GM04504 (cell line): ENCODE measurements at regions not wholly inside any gene's neighbourhood (a gene's known extent, or its start where the extent isn't known, plus 50 kb on each side); places are given as distances from the start of the nearest gene placed in this dataset.
"Not testable (repeated sequence)": the region's sequence is repeated elsewhere in the genome, so short reads cannot be mapped to it uniquely, and the experiment has no call there.

ENCODE experiments used
- DNase-seq: peaks from one replicate; pipeline ENCODE4 v3.0.0-alpha.2; 2012; ENCODE audit warnings: low read depth

- DNase-seq, result no peak
Measured at GRCh38 chr4:91838181-91838861, 465.4 kb upstream of the GRID2 start.

GRCh38 chr4:91840359-91840758, 463.4 kb upstream of the GRID2 start:
- no peak for DNase-seq

DNA sequence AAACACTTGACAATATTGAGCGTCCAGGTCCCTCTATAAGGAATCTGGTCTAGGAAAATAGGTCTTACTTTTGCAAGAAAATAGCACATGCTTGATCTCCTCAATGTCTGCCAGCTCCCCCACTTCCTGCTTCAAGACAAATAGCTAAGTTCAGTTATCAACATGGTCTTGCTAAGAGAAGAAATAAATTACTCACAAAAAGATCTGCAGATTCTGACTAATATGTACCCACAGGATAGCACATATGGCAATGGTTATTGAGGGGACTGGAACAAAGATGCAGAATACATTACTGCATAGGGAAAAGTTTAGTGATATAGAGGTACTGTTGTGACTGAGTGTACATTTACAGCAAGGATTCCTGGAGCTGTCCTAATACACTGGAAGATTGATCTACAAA, 457.5 kb upstream of the GRID2 start:
- no peak for DNase-seq

DNA sequence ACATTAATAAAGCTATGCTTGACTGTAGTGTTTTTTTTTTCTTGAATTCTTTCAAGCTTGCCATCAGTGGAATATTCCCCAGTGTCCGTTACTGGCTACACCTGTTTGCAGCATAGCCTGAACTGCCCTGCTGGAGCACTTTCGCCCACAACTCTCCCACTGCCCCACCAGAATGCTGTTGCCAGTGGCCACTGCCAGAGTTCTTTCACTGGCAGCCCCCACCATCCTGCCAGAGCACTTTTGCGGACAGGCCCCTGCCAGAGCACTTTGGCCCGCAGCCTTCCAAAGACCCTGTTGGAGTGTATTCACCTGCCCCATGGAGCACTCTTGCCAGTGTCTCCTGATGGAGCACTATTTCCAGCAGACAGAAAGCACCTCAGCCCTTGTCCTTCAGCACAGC, 452.3 kb upstream of the GRID2 start:
- no peak for DNase-seq

GRCh38 chr4:91887926-91888325, 415.8 kb upstream of the GRID2 start:
- DNase-seq, result no peak

GRCh38 chr4:91891217-91891616, 412.5 kb upstream of the GRID2 start:
- DNase-seq, result not testable (repeated sequence)

DNA sequence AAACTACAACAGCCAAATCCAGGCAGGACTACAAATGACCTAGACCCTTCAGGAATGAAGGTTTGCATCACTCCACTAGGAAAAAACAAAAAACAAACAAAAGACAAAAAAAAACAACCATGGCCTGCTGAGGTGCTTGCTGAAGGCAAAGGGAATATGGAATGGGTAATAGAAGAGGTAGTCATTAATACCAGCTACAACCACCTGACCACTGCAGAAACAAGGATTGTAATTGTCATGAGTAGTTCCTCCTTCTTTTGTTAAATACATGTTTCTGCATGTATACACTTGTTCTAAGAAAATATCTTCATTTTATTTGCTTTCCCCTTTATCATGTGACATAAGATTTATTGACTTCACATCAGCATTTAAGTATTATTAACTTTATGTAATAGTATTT, 409.8 kb upstream of the GRID2 start:
- no peak for DNase-seq

GRCh38 chr4:91904556-91904955, 399.2 kb upstream of the GRID2 start:
- no peak for DNase-seq

DNA sequence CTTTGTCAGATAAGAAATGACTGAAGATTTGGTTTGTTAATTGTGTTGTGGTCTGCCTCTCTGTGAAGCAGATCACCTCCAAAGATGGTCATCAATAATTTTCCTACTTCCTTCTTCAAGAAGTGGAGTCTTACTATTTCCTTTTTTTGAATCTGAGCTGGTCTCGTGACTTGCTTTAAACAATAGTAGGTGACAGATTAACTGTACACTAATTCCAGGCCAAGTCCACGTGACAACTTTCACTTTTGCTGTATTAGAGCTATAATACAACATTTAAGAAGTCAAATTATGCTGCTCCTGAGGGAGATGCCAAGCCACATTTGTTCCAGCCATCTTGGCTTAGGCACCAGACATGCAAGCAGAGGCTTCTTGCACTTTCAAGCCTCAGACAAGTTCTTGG, 393.8 kb upstream of the GRID2 start:
- no peak for DNase-seq

GRCh38 chr4:91914176-91914804, 389.5 kb upstream of the GRID2 start:
- no peak for DNase-seq

GRCh38 chr4:91916219-91916618, 387.5 kb upstream of the GRID2 start:
- DNase-seq, result no peak

- DNase-seq, result no peak
Measured at GRCh38 chr4:91924625-91925024, 379.1 kb upstream of the GRID2 start.

- DNase-seq, result no peak
Measured at GRCh38 chr4:91935217-91935616, 368.5 kb upstream of the GRID2 start.

GRCh38 chr4:91936311-91936710, 367.5 kb upstream of the GRID2 start:
- DNase-seq, result peak; percentile 1

DNA sequence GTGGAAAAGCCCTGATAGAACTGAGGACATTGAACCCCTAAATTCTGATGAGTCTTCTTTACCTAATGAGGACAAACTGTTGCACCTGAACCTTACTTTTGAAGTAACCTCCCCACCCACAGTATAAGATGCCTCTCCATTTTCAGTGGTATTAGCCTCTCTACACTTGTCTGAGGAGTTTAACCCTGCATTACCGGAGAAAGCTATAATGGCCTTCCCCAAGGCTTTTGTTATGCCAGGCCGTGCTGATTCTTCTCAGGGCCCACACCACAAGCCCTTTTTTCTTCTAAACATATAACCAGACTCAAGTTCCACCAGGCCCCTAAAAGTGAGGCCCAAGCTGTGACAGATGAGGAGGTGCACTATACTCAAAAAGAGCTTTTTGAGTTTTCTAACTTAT, 345.8 kb upstream of the GRID2 start:
- DNase-seq, result no peak

DNA sequence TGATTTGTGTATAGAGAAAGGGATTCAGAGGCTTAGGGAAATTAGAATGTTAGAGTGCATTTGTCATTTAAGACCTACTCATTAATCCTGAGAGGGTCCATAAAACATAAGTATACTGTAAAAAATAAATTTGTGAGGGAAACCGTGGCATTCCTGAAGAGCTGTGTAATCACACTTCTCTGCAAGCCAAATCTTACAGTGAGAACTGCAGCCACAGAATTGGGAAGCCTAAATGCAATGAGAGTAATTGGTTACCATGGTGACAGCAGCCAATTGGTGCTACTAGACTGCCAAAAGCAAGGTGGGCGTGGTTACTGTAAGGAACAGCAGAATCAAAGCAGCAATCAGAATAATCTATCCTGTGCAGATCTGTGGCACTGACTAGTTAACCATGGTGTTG, 345.2 kb upstream of the GRID2 start:
- peak; percentile 14 for DNase-seq

DNA sequence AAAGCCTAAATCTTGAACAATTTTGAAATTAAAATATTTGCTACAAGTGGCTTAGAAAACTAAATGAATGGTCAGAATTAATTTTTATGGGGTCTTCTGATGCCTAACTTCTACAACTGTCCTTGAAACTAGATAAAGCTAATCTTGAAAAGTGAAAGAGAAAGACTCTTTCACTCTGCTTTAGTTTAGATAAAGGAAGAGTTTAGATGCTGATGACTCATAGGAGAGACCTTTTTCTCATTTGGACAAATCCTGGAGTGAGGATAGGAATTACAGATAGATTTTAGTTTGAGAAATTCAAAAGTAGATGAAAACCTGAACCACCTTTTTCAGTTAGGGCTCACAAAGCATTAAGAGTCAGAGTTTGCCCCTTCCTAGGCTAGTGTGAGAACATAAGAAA, 342.3 kb upstream of the GRID2 start:
- no peak for DNase-seq

- peak; percentile 9 for DNase-seq
Measured at GRCh38 chr4:91963486-91963885, 340.3 kb upstream of the GRID2 start.

GRCh38 chr4:91965166-91965565, 338.6 kb upstream of the GRID2 start:
- no peak for DNase-seq

DNA sequence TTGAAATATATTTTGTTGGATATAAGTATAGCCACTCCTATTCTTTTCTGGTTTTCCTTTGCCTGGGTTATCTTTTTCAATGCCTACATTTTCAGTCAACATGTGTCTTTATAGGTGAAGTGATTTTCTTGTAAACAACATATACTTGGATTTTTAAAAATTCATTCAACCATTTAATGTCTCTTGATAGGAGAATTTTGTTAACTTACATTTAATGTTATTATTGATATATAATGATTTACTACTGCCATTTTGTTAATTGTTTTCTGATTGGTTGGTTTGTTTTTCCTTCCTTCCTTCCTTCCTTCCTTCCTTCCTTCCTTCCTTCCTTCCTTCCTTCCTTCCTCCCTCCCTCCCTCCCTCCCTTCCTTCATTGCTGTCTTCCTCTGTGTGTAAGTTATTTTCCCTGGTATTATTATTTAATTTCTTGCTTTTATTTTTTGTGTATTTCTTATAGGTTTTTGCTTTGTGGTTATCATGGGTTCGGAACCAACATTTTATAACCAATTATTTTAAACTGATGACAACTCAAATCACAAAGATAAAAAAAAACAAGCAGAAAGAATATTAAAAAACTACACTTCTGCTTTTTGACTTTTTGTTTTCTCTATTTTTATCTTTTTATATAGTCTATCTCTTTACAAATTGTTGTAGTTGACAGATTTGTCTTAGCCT, 330.1 kb upstream of the GRID2 start:
- DNase-seq, result no peak

DNA sequence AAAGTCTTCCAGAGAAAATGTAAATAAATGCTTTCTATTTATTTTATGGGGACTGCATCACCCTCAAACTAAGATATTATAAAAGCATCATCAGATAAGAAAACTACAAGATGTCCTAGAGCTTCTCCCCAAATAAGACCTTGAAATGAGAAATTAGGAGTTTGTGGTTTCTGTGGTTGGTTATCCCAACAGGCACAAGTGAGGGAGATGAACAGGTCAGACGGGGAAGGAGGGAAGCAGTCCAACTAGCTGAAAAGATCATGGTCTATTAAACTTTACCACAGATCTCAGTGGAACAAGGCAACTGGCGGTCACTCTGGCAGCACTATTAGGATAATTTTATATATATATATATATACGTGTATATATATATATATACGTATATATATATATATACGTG, 319.3 kb upstream of the GRID2 start:
- DNase-seq, result no peak

DNA sequence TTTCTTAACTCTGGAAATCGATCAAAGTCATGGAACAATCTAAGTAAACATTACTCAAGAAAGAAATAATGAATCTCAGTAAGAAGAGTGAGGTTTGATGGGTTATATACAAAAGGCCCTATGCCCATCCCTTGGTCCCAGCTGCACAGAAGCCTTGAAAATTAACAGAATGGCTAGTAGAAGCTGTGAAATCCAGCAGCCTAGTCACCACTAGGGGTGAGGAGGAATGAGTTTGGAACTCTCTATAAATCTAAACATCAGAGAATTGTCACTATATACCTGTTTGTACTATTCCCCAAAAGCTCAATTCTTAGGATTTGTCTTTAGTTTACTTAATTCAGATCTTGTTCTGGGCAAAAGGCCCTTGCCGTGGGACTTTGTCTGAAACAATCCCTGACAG, 313.9 kb upstream of the GRID2 start:
- DNase-seq, result no peak

GRCh38 chr4:91990726-91991125, 313.0 kb upstream of the GRID2 start:
- DNase-seq, result no peak

GRCh38 chr4:91997045-91997444, 306.7 kb upstream of the GRID2 start:
- DNase-seq, result no peak
